HG02763 (cell line): ENCODE measurements at regions not wholly inside any gene's neighbourhood (a gene's known extent, or its start where the extent isn't known, plus 50 kb on each side); places are given as distances from the start of the nearest gene placed in this dataset.

ENCODE experiments used
- ATAC-seq: cut with Tn5 transposase; IDR thresholded peaks from one replicate; pipeline ENCODE4 v1.9.1; 2021; ENCODE audit warnings: mild to moderate bottlenecking, moderate library complexity; ENCODE audit not compliant: unreplicated experiment

DNA sequence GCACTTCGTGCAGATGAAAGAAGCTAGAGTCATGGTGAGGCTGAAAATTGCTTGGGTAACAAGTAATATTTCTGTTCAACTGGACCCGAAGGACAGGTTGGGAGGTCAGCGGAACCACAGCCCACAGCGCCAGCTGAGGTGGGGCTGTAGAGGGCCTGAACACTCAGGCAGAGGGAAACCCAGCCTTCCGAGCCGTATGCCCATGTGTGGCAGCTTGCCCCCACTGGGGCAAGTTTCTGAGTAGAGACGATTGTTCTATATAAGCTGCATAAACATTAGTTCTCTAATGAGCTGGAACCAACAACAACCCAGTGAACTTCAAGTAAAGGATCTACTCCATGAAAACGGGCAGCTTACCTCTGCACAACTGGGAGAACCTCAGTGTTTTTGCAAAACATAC is 58.4 kb upstream of the TNS3 start:
- ATAC-seq, result no peak

DNA sequence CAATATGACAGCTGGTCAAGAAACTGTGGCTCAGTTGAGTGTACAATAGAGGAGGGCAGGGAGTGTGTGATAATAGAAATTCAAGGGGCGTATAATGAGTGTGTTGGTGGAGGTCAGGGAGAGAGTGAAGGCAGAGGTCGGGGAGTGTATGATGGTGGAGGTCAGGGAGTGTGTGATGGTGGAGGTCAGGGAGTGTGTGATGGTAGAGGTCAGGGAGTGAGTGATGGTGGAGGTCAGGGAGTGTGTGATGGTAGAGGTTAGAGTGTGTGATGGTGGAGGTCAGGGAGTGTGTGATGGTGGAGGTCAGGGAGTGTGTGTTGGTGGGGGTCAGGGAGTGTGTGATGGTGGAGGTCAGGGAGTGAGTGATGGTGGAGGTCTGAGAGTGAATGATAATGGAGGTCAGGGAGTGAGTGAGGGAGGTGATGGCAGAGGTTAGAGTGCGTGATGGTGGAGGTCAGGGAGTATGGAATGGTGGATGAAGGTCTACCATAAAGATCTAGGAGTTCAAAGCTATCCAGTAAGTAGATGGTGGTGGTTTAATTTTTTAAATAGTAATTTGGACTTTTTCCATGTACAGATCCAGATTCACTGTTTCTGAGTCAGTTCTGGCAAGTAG is 57.7 kb upstream of the TNS3 start:
- ATAC-seq, result no peak

DNA sequence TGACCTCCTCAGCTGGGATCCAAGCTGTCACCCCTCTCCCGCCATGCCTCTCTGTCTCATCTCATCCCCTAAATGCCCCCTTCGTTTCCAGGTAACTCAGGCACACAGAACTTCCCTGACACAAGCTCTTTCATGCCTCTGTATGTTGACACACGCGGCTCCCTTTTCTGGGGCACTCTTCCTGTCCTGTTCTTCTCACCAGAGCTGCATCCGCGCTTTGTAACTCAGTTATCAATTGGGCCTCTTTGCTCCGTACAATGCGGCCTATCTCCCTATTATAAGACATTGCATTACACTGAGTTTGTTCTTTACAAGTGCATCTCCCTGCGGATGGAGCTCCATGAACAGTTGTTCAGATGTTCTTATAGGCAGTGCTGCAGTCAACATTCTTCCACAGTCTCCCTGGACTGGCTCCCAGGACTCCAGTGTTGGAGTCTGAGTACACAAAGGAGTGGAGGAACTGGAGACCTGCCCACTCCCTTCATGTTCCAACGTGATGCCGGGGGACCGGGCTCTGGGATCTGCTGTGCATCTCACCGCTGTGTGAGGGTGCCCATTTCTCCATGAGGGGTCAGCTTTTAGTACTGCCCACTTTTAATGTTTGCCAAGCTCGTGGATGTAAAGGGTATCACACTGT is 56.9 kb upstream of the TNS3 start:
- no peak for ATAC-seq

DNA sequence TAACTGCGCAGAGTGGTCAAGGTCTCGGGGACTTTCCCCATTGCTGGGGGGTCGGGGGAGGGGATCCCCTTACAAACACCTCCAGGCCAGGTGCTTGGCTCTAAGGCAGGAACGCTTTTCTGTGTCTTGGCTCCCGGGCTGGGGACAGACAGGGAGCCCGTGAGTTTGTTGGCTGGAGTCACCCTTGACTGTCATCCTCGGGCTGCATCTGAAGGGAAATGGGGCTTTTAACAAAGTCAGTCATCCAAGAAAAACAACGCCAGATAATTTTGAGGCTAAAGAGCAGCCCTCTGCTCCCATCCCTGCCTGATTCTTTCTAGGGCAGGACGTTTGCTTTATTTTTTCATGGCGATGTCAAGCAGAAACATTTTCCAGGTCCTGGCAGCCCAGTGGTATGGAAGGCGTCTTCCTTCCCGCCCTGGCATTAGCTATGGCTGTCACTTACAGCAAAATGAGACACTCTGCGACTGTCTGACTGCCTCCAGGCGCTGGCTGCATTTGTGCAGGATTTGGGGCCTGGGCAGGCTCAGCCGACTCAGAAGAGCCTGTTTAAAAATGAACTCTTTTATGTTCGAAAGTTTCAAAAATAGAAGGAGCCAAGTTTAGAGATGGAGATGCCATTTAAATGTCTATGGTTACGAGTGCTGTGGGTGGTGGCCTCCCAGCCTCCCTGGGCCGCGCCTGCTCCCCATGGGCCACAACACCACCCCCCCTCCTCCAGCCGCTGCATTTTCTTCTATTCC is 54.7 kb upstream of the TNS3 start:
- ATAC-seq, result no peak

DNA sequence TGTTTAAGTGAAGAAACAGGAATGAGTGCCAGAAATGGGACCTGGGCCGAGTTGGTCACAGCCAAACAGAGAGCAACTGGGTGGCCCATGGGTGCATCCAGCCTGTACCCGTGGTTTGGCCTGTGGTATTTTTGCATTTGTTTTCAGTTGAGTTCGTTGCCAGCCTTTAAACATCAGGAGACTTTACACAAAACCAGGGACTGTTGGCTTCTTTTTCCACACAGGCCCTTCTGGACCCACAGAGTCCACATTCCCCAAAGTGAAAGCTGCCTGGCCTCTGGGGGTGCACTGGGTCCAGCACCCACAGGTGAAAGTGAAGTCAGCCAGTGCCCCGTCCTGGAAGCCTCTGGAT is 54.1 kb upstream of the TNS3 start:
- ATAC-seq, result no peak

DNA sequence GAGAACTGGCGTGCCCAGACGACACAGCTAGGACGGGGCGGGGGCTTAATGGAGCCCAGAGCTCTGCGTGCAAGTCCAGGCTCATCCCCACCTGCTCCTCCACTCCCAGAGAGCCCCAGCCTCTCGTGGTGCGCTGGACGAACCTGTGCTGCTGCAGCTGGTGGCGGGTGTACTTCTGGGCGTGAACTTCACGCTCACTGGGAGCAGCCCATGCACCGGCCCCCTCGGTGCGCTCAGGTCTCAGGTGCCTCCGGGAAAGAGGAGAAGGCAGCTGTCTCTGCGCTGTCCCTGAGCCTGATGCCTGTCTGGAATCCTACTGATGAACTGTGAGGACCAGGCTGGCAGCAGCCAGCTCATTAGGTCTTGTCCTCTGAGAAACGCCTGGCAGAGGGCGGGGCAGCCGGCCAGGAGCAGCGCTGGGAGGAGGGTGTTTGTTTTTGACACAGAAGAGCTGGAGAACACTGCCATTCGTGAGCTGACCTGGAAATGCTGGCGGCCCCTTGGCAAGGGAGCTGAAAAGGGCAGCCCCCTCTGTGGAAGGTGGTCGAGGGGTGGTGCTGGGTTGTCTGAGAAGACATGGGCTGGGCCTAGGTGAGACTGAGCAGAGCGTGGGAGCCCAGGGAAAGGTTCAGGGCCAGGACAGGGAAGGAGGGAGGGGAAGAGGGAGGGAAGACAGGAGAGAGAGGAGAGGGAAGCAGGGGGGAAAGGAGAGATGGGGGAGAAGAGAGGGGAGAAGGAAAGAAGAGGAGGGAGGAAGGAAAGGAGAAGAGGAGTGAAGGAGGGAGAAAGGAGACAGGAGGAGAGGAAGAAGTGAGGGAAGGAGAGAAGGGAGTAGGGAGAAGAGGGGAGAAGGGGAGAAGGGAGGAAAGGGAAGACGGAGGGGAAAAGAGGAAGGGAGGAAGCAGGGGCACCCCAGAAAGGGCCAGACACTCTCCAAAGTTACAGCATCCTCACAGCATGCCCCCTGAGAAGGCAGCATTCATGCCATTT is 53.5 kb upstream of the TNS3 start:
- ATAC-seq, result no peak

DNA sequence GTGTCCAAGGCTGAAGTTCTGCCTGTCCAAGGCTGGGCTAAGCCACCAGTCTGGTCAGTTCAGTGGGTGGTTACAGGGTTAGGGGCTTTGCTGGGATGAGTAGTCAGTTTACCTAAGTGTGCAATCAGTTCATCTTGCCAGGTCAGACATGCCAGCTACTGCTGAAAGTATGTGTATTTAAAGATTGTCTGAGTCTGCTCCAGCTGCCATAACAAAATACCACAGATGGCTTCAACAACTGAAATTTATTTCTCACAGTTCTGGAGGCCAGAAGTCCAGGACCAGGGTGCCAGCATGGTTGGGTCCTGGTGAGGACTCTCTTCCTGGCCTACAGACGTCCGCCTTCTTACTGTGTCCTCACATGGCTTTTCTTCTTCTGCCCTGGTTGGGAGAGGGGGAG is 52.4 kb upstream of the TNS3 start:
- ATAC-seq, result no peak

DNA sequence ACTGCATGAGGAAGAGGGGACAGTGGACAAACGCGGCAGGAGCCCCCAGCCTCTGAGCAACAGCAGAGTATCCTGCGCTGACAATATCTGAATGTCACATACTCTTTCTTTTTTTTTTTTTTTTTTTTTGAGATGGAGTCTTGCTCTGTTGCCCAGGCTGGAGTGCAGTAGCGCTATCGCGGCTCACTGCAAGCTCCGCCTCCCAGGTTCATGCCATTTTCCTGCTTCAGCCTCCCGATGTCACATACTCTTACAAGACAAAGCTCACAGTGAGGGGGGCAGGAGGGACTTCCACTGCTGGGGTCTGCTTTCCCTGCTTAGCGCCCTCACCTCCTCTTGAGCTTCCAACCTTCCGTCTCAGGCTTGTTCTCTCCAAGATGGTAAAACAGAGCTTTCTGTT is 51.2 kb upstream of the TNS3 start:
- ATAC-seq, result no peak
